A549 (cell line): ENCODE measurements at regions not wholly inside any gene's neighbourhood (a gene's known extent, or its start where the extent isn't known, plus 50 kb on each side); places are given as distances from the start of the nearest gene placed in this dataset.

Source experiments
- ATAC-seq, 2 experiments: fragments of 200-7000 bp in 1 of 2; fragments of >200 bp in 1 of 2; cut with Nextera tagmentation in 1 of 2; cut with Tn5 transposase in 1 of 2; 3 replicates each; pipeline versions ENCODE4 v1.8.0 to v1.9.1; 2018 to 2020; ENCODE audit warnings: mild to moderate bottlenecking in 1 of 2, moderate library complexity in 1 of 2
- CTCF ChIA-PET: fragments of 300-600 bp; sonication (Branson Sonifier 250); formaldehyde crosslinking; extraction: SDS; loops from one replicate; lab custom pipeline; 2021; ENCODE audit warnings: antibody characterized with exemption, inconsistent platforms; lab: Yijun Ruan, JAX
- POLR2A ChIA-PET: fragments of 350-600 bp; formaldehyde crosslinking; extraction: SDS; loops from one replicate; lab custom pipeline; 2021; ENCODE audit warnings: antibody characterized with exemption, inconsistent platforms; lab: Yijun Ruan, JAX
- DNase-seq, 2 experiments: peaks; one replicate each; pipeline versions ENCODE4 v3.0.0 to v3.0.0-alpha.2; 2011 to 2016; ENCODE audit warnings: low read depth in 1 of 2, low spot score in 1 of 2
- FAIRE-seq: peaks from 2 replicates; lab custom pipeline; 2011; peaks lifted over from hg19 to GRCh38; lab: Jason Lieb, UNC
- H3K27ac ChIP-seq, 2 experiments: fragments of >200 bp; sonication (Bioruptor Twin); formaldehyde crosslinking; 3 replicates each; pipeline ENCODE4 v1.5.1; 2016 to 2017
- H3K4me1 ChIP-seq: fragments of >200 bp; sonication (Bioruptor Twin); formaldehyde crosslinking; 3 replicates; pipeline ENCODE4 v1.6.1; 2016
- H3K4me2 ChIP-seq: fragments of >200 bp; sonication (Bioruptor Twin); formaldehyde crosslinking; 3 replicates; pipeline ENCODE4 v1.6.1; 2016
- H3K4me3 ChIP-seq: fragments of >200 bp; sonication (Bioruptor Twin); formaldehyde crosslinking; 3 replicates; pipeline ENCODE4 v1.5.1; 2016
- H3K9me3 ChIP-seq: fragments of >200 bp; sonication (Bioruptor Twin); formaldehyde crosslinking; 3 replicates; pipeline ENCODE4 v1.6.1; 2016
- BHLHE40 ChIP-seq: IDR thresholded peaks from 2 replicates; pipeline ENCODE4 v1.6.1; 2012; ENCODE audit warnings: low read depth, low read length, inconsistent platforms
- EHF ChIP-seq: fragments of 250-450 bp; sonication (Bioruptor Pico); IDR thresholded peaks from 2 replicates; pipeline ENCODE4 v1.5.0; 2020; ENCODE audit warnings: mild to moderate bottlenecking
- FOSB ChIP-seq: fragments of 250-450 bp; sonication (Bioruptor Pico); IDR thresholded peaks from 2 replicates; pipeline ENCODE4 v1.5.0; 2020; ENCODE audit warnings: mild to moderate bottlenecking, moderate library complexity
- FOXS1 ChIP-seq: fragments of 250-450 bp; sonication (Bioruptor Pico); IDR thresholded peaks from 2 replicates; pipeline ENCODE4 v1.5.0; 2020; ENCODE audit warnings: mild to moderate bottlenecking, moderate library complexity
- HDAC2 ChIP-seq: fragments of 200-600 bp; sonication (generic); IDR thresholded peaks from 2 replicates; pipeline ENCODE4 v1.6.1; 2016
- JUN ChIP-seq, 2 experiments: fragments of >200 bp; sonication (Bioruptor Twin); formaldehyde crosslinking; IDR thresholded peaks; 2 replicates in 1 of 2; 3 replicates in 1 of 2; pipeline ENCODE4 v1.6.1; 2016 to 2017
- KDM5A ChIP-seq: fragments of 200-600 bp; sonication (generic); IDR thresholded peaks from 2 replicates; pipeline ENCODE4 v1.6.1; 2016; ENCODE audit warnings: antibody characterized with exemption, mild to moderate bottlenecking
- MAFK ChIP-seq: fragments of 450-650 bp; IDR thresholded peaks from 2 replicates; pipeline ENCODE4 v1.6.1; 2014; ENCODE audit not compliant: partially characterized antibody
- NFE2L2 ChIP-seq: fragments of 150-350 bp; conservative IDR thresholded peaks from 2 replicates; pipeline ENCODE4 v1.6.1; 2014; ENCODE audit warnings: low read length
- NR3C1 ChIP-seq: fragments of >200 bp; sonication (Bioruptor Twin); formaldehyde crosslinking; IDR thresholded peaks from 3 replicates; pipeline ENCODE4 v1.6.1; 2017
- POLR2AphosphoS2 ChIP-seq: conservative IDR thresholded peaks from 2 replicates; pipeline ENCODE4 v1.6.1; 2012; ENCODE audit warnings: low read length, improper control_type of control experiment, inconsistent platforms
- RCOR1 ChIP-seq: fragments of 150-350 bp; IDR thresholded peaks from 2 replicates; pipeline ENCODE4 v1.6.1; 2014; ENCODE audit warnings: antibody characterized with exemption, low read length, low read depth
- SMC3 ChIP-seq: fragments of >200 bp; sonication (Bioruptor Twin); formaldehyde crosslinking; IDR thresholded peaks from 3 replicates; pipeline ENCODE4 v1.6.1; 2018; ENCODE audit warnings: inconsistent platforms
- TP53 ChIP-seq: fragments of 250-450 bp; sonication (Bioruptor Pico); IDR thresholded peaks from 2 replicates; pipeline ENCODE4 v1.5.0; 2021; ENCODE audit warnings: mild to moderate bottlenecking, moderate library complexity
- ZSCAN20 ChIP-seq: fragments of 250-450 bp; sonication (Bioruptor Pico); IDR thresholded peaks from 2 replicates; pipeline ENCODE4 v1.8.0; 2022; ENCODE audit warnings: mild to moderate bottlenecking, moderate library complexity
- WGBS: methylation state at CpG from one replicate; pipeline ENCODE4 v1.1.6; 2017; ENCODE audit errors: missing lambda C conversion rate; 5-methylcytosine and 5-hydroxymethylcytosine counted together
- TF ChIP-seq, protein P1 (sequence below): fragments of 200-600 bp; sonication (generic); IDR thresholded peaks from 2 replicates; pipeline ENCODE4 v1.6.1; 2016; ENCODE audit warnings: antibody characterized with exemption, mild to moderate bottlenecking, moderate library complexity
- TF ChIP-seq, protein P2 (sequence below): fragments of 250-450 bp; sonication (Bioruptor Pico); IDR thresholded peaks from 2 replicates; pipeline ENCODE4 v1.5.0; 2021; ENCODE audit warnings: mild to moderate bottlenecking, moderate library complexity, borderline replicate concordance
- TF ChIP-seq, protein P3 (sequence below): IDR thresholded peaks from 2 replicates; pipeline ENCODE4 v1.6.1; 2012
- TF ChIP-seq, protein P4 (sequence below): fragments of 450-650 bp; IDR thresholded peaks from 2 replicates; pipeline ENCODE4 v1.6.1; 2014; ENCODE audit warnings: antibody characterized with exemption
- TF ChIP-seq, protein P5 (sequence below): fragments of >200 bp; sonication (Bioruptor Twin); formaldehyde crosslinking; IDR thresholded peaks from 3 replicates; pipeline ENCODE4 v1.6.1; 2016
- TF ChIP-seq, protein P6 (sequence below): IDR thresholded peaks from 2 replicates; pipeline ENCODE4 v1.6.1; 2012
- TF ChIP-seq, protein P7 (sequence below): fragments of >200 bp; sonication (Bioruptor Twin); formaldehyde crosslinking; IDR thresholded peaks from 3 replicates; pipeline ENCODE4 v1.5.1; 2016

DNA sequence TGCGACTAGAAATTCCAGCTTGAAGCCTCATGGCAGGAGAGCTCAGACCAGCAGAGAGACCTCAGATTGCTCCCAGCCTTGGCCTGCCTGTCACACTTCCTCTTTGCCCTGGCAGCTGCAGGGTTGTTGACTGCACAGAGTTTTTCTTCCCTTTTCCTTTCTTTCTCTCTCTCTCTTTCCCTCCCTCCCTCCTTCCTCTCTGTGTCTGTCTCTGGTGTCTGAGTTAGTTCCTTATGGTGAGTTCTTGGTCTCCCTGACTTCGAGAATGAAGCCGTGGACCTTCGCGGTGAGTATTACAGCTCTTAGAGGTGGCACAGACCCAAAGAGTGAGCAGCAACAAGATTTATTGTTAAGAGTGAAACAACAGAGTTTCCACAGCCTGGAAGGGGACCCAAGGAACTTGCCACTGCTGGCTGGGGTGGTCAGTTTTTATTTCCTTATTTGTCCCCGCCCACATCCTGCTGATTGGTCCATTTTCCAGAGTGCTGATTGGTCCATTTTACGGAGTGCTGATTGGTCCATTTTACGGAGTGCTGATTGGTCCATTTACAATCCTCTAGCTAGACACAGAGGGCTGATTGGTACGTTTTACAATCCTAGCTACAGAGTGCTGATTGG, 266.3 kb downstream of the RPS24 start:
- no peak for ATAC-seq
- ChIA-PET POLR2A (no interaction called here), CTCF (interaction anchor here (0.9 to 2.4 kb wide), 3 partner anchors 89 to 896 kb away, joined by 3 to 21 read pairs (median 4); no protein-coding TSS in a partner anchor)
- DNase-seq: no peak
- no peak overlapping the region for H3K4me2 ChIP-seq
- TF ChIP-seq TP53 (CRISPR knock-in tag) (no peak), MAFK (peak; percentile 31), KDM5A (no peak)
- H3K4me3 ChIP-seq: no peak overlapping the region
- H3K4me1 ChIP-seq: peaks cover 15% of the 10 kb centered on the region
- 0 out of 3 replicates have a peak, but pooled peaks cover 4% of the 10 kb centered on the region for H3K9me3 ChIP-seq
- FAIRE-seq: no peak
- H3K27ac ChIP-seq: no peak overlapping the region; a peak in 1 of 6 replicates
- 84% methylated on average over 9 of the region's 9 CpGs for WGBS

DNA sequence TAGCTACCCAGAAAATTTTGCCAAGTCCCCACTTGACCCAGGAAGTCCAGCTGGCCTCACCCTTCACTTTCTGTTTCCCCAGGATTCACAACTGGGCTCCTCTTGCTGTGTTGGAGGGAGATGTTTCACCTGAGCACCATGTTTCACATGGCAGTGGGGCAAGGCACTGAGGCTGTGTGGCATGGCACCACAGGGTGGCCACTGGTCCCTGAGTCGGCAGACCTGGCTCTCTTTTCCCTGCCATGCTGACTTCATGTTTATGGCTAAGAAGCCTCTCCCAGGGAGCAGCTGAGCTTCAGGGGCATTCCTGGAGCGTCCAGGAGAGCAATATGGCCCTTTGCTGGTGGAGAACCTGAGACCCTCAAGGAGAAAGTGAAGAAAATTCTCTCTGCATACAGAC, 266.9 kb downstream of the RPS24 start:
- ChIA-PET CTCF (interaction anchor here (1.2 to 2.4 kb wide), 2 partner anchors 89 to 254 kb away, joined by 3 to 21 read pairs; no protein-coding TSS in a partner anchor), POLR2A (no interaction called here)
- 0 out of 3 replicates have a peak, but pooled peaks cover 4% of the 10 kb centered on the region for H3K9me3 ChIP-seq
- H3K4me1 ChIP-seq: peaks cover 15% of the 10 kb centered on the region
- no peak for ATAC-seq
- TF ChIP-seq POLR2AphosphoS2 (no peak), RCOR1 (no peak), BHLHE40 (no peak), ZSCAN20 (CRISPR knock-in tag) (no peak), KDM5A (no peak), FOXS1 (CRISPR knock-in tag) (no peak), EHF (CRISPR knock-in tag) (no peak), JUN (IDR thresholded peaks at IDR 0.05) (no peak)
- TF ChIP-seq, protein P1, sequence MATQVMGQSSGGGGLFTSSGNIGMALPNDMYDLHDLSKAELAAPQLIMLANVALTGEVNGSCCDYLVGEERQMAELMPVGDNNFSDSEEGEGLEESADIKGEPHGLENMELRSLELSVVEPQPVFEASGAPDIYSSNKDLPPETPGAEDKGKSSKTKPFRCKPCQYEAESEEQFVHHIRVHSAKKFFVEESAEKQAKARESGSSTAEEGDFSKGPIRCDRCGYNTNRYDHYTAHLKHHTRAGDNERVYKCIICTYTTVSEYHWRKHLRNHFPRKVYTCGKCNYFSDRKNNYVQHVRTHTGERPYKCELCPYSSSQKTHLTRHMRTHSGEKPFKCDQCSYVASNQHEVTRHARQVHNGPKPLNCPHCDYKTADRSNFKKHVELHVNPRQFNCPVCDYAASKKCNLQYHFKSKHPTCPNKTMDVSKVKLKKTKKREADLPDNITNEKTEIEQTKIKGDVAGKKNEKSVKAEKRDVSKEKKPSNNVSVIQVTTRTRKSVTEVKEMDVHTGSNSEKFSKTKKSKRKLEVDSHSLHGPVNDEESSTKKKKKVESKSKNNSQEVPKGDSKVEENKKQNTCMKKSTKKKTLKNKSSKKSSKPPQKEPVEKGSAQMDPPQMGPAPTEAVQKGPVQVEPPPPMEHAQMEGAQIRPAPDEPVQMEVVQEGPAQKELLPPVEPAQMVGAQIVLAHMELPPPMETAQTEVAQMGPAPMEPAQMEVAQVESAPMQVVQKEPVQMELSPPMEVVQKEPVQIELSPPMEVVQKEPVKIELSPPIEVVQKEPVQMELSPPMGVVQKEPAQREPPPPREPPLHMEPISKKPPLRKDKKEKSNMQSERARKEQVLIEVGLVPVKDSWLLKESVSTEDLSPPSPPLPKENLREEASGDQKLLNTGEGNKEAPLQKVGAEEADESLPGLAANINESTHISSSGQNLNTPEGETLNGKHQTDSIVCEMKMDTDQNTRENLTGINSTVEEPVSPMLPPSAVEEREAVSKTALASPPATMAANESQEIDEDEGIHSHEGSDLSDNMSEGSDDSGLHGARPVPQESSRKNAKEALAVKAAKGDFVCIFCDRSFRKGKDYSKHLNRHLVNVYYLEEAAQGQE: no peak
- TF ChIP-seq, protein P2, sequence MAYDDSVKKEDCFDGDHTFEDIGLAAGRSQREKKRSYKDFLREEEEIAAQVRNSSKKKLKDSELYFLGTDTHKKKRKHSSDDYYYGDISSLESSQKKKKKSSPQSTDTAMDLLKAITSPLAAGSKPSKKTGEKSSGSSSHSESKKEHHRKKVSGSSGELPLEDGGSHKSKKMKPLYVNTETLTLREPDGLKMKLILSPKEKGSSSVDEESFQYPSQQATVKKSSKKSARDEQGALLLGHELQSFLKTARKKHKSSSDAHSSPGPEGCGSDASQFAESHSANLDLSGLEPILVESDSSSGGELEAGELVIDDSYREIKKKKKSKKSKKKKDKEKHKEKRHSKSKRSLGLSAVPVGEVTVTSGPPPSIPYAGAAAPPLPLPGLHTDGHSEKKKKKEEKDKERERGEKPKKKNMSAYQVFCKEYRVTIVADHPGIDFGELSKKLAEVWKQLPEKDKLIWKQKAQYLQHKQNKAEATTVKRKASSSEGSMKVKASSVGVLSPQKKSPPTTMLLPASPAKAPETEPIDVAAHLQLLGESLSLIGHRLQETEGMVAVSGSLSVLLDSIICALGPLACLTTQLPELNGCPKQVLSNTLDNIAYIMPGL: no peak
- TF ChIP-seq, protein P3, sequence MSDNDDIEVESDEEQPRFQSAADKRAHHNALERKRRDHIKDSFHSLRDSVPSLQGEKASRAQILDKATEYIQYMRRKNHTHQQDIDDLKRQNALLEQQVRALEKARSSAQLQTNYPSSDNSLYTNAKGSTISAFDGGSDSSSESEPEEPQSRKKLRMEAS: no peak
- TF ChIP-seq, protein P4, sequence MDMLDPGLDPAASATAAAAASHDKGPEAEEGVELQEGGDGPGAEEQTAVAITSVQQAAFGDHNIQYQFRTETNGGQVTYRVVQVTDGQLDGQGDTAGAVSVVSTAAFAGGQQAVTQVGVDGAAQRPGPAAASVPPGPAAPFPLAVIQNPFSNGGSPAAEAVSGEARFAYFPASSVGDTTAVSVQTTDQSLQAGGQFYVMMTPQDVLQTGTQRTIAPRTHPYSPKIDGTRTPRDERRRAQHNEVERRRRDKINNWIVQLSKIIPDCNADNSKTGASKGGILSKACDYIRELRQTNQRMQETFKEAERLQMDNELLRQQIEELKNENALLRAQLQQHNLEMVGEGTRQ: no peak
- no peak overlapping the region for H3K4me2 ChIP-seq
- H3K27ac ChIP-seq: 0 out of 6 replicates have a peak overlapping the region, but pooled peaks of 1 of the 2 experiments have one; percentile 5
- 86% methylated on average over 2 of the region's 2 CpGs for WGBS
- FAIRE-seq: no peak
- no peak overlapping the region for H3K4me3 ChIP-seq
- DNase-seq: no peak

DNA sequence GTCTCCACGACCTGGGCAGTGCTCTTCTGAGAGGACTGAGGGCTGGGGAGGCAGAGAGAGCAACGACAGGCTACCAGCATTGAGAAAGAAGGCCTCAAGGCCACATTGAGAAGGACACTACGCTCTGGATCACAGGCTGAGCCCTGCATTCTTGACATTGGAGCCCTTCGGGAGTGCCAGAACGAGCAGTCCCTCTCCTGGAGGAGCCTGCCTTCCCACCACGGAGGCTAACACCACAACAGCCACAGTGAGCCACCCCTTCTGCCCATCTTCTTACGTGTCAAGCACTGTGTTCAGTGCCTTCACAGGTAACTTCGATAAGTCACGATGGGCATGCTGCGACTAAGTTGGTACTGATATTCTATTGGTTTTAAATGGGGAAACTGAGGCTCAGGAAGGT, 267.8 kb downstream of the RPS24 start:
- peak overlapping the region in 1 of 2 experiments; percentile 93; a peak in 3 of 6 replicates for H3K27ac ChIP-seq
- ATAC-seq (no peak), FAIRE-seq (no peak), DNase-seq (no peak)
- peaks cover 15% of the 10 kb centered on the region for H3K4me1 ChIP-seq
- H3K4me3 ChIP-seq: no peak overlapping the region
- CTCF ChIA-PET: interaction anchor here (0.9 to 3.3 kb wide), 17 partner anchors 8 to 822 kb away, joined by 3 to 26 read pairs (median 5); no protein-coding TSS in a partner anchor
- 87% methylated on average over 10 of the region's 10 CpGs for WGBS
- POLR2A ChIA-PET: interaction anchor here (1.4 kb wide), 2 partner anchors 45 to 672 kb away, joined by 3 to 4 read pairs; no protein-coding TSS in a partner anchor
- H3K9me3 ChIP-seq: 0 out of 3 replicates have a peak, but pooled peaks cover 4% of the 10 kb centered on the region
- TF ChIP-seq, protein P5, sequence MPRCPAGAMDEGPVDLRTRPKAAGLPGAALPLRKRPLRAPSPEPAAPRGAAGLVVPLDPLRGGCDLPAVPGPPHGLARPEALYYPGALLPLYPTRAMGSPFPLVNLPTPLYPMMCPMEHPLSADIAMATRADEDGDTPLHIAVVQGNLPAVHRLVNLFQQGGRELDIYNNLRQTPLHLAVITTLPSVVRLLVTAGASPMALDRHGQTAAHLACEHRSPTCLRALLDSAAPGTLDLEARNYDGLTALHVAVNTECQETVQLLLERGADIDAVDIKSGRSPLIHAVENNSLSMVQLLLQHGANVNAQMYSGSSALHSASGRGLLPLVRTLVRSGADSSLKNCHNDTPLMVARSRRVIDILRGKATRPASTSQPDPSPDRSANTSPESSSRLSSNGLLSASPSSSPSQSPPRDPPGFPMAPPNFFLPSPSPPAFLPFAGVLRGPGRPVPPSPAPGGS: no peak
- TF ChIP-seq EHF (CRISPR knock-in tag) (no peak), JUN (IDR thresholded peaks at IDR 0.05) (no peak), FOSB (CRISPR knock-in tag) (no peak), NFE2L2 (no peak), SMC3 (no peak), HDAC2 (no peak), NR3C1 (no peak)
- TF ChIP-seq, protein P6, sequence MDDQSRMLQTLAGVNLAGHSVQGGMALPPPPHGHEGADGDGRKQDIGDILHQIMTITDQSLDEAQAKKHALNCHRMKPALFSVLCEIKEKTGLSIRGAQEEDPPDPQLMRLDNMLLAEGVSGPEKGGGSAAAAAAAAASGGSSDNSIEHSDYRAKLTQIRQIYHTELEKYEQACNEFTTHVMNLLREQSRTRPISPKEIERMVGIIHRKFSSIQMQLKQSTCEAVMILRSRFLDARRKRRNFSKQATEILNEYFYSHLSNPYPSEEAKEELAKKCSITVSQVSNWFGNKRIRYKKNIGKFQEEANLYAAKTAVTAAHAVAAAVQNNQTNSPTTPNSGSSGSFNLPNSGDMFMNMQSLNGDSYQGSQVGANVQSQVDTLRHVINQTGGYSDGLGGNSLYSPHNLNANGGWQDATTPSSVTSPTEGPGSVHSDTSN: no peak
- TF ChIP-seq, protein P7, sequence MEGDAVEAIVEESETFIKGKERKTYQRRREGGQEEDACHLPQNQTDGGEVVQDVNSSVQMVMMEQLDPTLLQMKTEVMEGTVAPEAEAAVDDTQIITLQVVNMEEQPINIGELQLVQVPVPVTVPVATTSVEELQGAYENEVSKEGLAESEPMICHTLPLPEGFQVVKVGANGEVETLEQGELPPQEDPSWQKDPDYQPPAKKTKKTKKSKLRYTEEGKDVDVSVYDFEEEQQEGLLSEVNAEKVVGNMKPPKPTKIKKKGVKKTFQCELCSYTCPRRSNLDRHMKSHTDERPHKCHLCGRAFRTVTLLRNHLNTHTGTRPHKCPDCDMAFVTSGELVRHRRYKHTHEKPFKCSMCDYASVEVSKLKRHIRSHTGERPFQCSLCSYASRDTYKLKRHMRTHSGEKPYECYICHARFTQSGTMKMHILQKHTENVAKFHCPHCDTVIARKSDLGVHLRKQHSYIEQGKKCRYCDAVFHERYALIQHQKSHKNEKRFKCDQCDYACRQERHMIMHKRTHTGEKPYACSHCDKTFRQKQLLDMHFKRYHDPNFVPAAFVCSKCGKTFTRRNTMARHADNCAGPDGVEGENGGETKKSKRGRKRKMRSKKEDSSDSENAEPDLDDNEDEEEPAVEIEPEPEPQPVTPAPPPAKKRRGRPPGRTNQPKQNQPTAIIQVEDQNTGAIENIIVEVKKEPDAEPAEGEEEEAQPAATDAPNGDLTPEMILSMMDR: no peak
- no peak overlapping the region for H3K4me2 ChIP-seq
